Bronchial epithelial cell (primary cell): ENCODE measurements at regions not wholly inside any gene's neighbourhood (a gene's known extent, or its start where the extent isn't known, plus 50 kb on each side); places are given as distances from the start of the nearest gene placed in this dataset.

Experiments
- DNase-seq: peaks from one replicate; pipeline ENCODE4 v3.0.0-alpha.2; 2010; ENCODE audit warnings: low read depth
- FAIRE-seq: peaks from 2 replicates; lab custom pipeline; 2011; peaks lifted over from hg19 to GRCh38; lab: Jason Lieb, UNC
- H3K27me3 ChIP-seq: 2 replicates; pipeline ENCODE4 v1.5.1; 2011; ENCODE audit warnings: low read length; ENCODE audit not compliant: control insufficient read depth, insufficient read depth
- H3K36me3 ChIP-seq: 2 replicates; pipeline ENCODE4 v1.5.1; 2011; ENCODE audit warnings: low read length; ENCODE audit not compliant: control insufficient read depth, insufficient read depth
- H3K4me3 ChIP-seq: 2 replicates; pipeline ENCODE4 v1.5.1; 2011; ENCODE audit warnings: mild to moderate bottlenecking, low read depth, low read length, control low read depth
- CTCF ChIP-seq: IDR thresholded peaks from 2 replicates; pipeline ENCODE4 v1.5.1; 2011; ENCODE audit warnings: mild to moderate bottlenecking, moderate library complexity, low read length, control low read depth, inconsistent platforms; ENCODE audit not compliant: insufficient read depth, severe bottlenecking

- Histone ChIP-seq H3K36me3 (no peaks in the 10 kb centered on the region), H3K4me3 (no peak overlapping the region), H3K27me3 (no peaks in the 10 kb centered on the region)
- TF ChIP-seq CTCF: no peak
- FAIRE-seq (no peak), DNase-seq (no peak)
These were observed 1431.6 kb upstream of the TENM3 start for GRCh38 chr4:180811556-180811955.

DNA sequence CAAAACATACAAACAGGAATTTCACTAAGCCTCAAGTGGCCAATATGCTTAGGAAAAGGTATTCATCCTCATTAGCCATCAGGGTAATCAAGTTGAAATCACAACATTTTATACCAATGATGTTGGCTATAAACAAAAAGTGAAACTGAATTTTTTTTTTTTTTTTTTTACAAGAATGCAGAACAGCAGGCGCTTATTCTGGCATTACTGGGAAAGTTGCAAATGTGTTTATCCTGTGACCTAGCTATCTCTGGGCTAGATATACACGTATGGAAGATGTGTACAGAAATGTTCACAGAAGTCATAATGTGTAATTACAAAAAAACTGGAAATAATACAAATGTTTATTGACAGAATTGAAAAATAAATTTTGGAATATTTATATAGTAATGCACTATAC, 1430.4 kb upstream of the TENM3 start:
- Histone ChIP-seq H3K4me3 (no peak overlapping the region), H3K27me3 (no peaks in the 10 kb centered on the region), H3K36me3 (no peaks in the 10 kb centered on the region)
- FAIRE-seq (no peak), DNase-seq (no peak)
- no peak for TF ChIP-seq CTCF

DNA sequence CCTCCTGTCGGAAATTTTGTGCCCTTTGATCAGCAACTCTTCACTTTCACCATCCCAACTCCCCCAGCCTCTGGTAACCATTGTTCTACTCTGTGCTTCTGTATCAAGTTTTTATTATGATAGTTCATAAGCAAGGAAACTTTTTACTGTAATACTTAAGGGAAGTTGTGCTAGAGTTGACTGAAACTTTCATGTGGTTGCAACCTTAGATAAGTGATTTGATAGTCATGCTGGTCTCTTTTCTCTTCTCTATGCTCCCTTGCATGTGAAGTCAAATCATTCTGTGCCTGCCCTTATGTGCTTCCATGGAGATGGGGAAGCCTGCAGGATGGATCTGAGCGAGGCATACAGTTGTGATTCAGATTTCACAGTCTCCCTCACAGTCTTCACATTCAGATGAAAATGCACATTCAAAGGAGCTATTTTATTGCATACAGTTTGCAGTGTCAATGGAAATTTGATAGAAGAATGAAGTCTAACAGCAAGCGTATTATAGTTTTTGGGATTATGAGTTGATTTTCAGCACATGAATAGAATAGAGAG, 1428.3 kb upstream of the TENM3 start:
- FAIRE-seq (no peak), DNase-seq (no peak)
- TF ChIP-seq CTCF: no peak
- no peak overlapping the region for H3K4me3 ChIP-seq
- no peaks in the 10 kb centered on the region for H3K27me3 ChIP-seq
- H3K36me3 ChIP-seq: no peaks in the 10 kb centered on the region

- Histone ChIP-seq H3K4me3 (no peak overlapping the region), H3K36me3 (no peaks in the 10 kb centered on the region), H3K27me3 (no peaks in the 10 kb centered on the region)
- no peak for DNase-seq
- no peak for FAIRE-seq
- TF ChIP-seq CTCF: no peak
These were observed 1425.7 kb upstream of the TENM3 start for GRCh38 chr4:180817529-180817928.

DNA sequence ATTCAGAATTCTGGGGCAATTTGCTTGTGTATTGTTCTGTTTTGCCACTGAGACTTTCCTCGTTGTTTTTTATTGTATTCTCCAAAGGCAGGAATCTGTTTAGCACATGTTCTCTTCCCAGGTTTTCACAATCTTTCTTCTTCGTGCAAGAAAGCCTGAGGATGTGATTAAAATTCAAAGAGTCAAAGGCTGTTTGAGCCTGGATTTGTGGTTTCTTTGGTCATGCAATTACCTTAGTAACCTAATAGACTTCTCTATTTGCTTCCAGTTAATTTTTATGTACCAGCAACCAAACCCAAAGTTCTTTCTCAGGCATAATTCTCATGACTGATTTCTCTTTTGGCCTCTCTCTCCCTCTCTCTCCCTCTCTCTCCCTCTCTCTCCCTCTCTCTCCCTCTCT, 1420.1 kb upstream of the TENM3 start:
- no peak for TF ChIP-seq CTCF
- Histone ChIP-seq H3K27me3 (no peaks in the 10 kb centered on the region), H3K36me3 (no peaks in the 10 kb centered on the region), H3K4me3 (no peak overlapping the region)
- no peak for DNase-seq
- FAIRE-seq: no peak

DNA sequence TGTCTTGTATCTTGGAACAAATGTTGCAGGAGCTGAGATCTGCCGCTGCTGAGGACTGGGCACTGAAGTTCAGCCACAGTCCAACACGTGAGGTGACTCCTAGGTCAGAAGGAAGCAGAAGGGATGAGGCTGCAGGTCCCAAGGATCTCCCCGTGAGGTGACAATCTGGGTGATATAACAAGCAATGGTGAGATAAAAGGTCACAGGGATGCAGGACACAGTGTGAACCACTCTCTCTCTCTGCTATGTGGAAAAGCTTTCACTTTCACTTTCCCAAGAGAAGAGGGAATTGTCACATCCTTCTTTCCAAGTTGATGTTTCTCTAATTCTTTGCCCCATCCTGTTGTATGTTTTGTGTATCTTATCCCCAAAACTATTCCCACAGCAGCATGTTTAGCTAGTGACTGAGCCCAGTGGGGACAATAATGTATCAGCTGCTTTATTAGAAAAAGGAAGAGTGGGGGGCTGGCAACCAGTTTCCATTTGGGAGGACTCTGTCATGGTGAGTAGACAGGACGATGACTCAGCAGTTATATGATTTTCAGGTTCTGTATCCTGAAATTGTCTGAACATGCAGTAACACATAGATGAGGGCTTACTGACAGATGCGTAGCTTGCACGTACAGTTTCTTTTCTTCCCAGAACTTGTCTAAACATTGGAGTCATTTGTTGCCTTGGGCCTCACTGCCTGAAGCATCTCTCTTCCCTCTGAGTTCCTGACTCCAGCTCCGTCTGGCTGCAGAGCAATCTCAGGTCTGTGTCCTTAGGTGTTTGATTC, 1415.8 kb upstream of the TENM3 start:
- Histone ChIP-seq H3K4me3 (no peak overlapping the region), H3K27me3 (no peaks in the 10 kb centered on the region), H3K36me3 (no peaks in the 10 kb centered on the region)
- TF ChIP-seq CTCF: no peak
- DNase-seq (peak; percentile 94), FAIRE-seq (peak; percentile 95)
